Stimulated activated CD8-positive, alpha-beta memory T cell treated with anti-CD3 and anti-CD28 coated beads, Interleukin-4, amount 100 ng/mL, for 24 hours (primary cell): ENCODE measurements at regions not wholly inside any gene's neighbourhood (a gene's known extent, or its start where the extent isn't known, plus 50 kb on each side); places are given as distances from the start of the nearest gene placed in this dataset.
"Not testable (repeated sequence)": the region's sequence is repeated elsewhere in the genome, so short reads cannot be mapped to it uniquely, and the experiment has no call there.

Source experiments
- DNase-seq: peaks from one replicate; pipeline ENCODE4 v3.0.0-alpha.2; 2020; ENCODE audit warnings: low read depth

- DNase-seq, result no peak
Measured at GRCh38 chr4:138614398-138615142, 372.4 kb upstream of the SLC7A11 start.

DNA sequence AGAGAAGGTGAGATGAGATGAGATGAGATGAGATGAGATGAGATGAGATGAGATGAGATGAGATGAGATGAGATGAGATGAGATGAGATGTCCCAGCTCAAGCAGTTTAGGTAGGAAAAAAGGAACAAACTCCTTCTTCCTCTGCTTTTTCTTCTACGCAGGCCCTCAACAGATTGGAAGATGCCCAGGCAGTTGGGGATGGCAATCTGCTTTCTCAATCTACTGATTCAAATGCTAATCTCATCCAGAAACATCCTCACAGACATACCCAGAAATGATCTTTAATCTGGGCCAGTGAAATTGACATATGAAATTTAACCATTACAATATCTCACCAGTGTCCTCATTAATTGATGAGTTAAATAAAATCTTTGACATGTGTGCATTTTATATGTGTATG is 370.3 kb upstream of the SLC7A11 start:
- DNase-seq, result no peak

- no peak for DNase-seq
Measured at GRCh38 chr4:138611721-138612120, 369.6 kb upstream of the SLC7A11 start.

GRCh38 chr4:138611017-138611416 is 368.9 kb upstream of the SLC7A11 start:
- DNase-seq, result no peak

GRCh38 chr4:138609943-138610350 is 367.8 kb upstream of the SLC7A11 start:
- DNase-seq, result no peak

GRCh38 chr4:138604556-138604955 is 362.4 kb upstream of the SLC7A11 start:
- no peak for DNase-seq

DNA sequence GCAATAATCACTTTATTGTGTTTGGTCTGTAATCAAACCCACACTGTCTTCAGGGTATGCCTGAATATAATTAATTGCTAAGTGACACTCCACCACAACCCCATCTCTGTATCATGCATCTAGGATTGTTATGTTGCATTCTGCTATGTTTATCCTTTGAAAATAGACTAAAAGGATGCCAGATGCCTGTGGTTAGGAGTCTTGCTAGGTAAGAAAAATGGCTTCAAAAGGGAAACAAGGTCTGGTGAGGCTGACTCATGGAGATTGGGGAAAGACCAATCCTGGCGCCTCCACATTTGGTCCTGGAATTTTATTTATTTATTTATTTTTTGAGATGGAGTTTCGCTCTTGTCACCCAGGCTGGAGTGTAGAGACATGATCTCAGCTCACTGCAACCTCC is 360.5 kb upstream of the SLC7A11 start:
- no peak for DNase-seq

DNA sequence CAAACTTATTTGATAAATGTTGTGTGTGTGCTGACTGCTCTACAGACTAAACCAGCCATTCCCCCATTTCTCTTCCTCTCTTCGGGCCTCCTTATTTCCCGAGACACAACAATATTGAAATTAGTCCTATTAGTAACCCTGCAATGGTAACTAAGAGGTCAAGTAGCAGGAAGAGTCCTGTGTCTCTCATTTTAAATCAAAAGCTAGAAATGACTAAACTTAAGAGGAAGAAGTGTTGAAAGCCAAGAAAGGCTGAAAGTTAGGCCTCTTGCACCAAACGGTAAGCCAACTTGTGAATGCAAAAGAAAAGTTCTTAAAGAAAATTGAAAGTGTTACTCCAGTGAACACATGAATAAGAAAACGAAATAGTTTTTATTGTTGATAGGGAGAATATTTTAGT is 357.8 kb upstream of the SLC7A11 start:
- no peak for DNase-seq

- no peak for DNase-seq
Measured at GRCh38 chr4:138598226-138598625, 356.1 kb upstream of the SLC7A11 start.

- DNase-seq, result no peak
Measured at GRCh38 chr4:138596896-138597295, 354.7 kb upstream of the SLC7A11 start.

DNA sequence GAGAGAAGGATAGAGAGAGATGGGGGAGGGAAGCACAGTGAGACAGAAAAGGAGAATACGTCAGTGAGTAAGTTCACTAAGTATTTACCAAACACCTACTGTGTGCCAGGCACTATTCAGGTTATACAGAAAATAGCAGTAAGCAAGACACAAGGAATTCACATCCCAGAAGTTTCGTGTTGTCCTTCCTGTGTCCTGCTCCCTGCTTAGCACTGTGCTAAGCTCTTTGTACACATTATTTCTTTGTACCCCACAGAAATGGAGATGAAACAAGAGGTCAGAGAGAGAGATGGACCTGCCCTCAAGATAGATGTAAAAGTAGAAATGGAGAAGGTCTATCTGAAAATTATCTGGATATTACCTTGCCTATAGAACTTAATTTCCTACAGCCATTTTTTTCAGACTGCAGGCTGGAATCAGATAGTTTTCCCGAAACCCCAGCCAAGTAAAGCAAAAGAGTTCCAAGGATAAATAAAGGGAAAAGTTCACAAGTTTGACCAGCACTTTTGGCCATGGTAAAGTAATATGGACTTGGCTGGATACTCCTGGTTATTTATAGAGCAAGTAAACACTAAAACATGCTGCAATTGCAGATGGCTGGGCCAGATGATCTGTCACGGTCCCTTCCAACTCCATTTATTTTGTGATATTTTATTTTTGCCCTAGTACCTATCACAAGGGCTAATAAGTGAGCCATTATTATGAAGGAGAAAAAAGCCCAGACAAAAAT is 353.7 kb upstream of the SLC7A11 start:
- DNase-seq, result no peak

- no peak for DNase-seq
Measured at GRCh38 chr4:138595171-138595570, 353.0 kb upstream of the SLC7A11 start.

DNA sequence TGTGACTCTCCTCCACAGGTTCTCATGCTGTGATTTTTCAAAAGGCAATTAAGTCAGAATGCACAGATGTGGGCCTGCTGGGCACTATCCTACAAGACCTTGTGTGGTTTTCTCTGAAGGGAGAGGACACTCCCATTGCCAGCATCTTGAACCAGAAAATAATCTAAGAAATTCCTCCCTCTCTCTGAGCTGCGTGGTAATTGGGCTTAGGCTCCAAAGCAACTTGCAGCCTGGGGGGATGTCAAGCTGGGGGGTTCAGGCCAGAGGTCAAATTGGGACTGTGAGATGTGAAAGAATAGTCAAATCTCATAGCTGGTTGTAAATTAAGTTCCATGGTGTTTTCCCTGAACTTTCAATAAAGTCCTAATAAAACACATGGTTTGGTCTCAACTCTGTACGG is 350.6 kb upstream of the SLC7A11 start:
- no peak for DNase-seq

GRCh38 chr4:138591808-138592207 is 349.7 kb upstream of the SLC7A11 start:
- no peak for DNase-seq

DNA sequence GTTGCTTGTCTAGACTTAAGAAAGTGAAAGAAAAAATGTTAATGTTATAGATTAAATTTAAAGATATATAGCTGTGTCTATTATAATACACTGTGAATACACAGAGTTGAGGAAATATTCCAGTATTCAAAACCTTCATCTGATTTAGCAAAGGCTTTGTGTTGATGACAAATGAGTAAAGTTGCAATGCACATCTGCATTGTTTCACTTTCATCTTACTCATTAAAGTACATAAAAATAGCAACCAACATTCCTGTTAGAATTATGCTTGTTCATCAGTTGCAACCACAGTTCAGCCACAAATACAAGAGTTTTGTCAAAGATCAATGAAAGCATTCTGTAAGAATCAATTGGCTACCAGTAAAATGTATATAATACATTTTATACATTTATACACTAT is 346.4 kb upstream of the SLC7A11 start:
- DNase-seq, result no peak

DNA sequence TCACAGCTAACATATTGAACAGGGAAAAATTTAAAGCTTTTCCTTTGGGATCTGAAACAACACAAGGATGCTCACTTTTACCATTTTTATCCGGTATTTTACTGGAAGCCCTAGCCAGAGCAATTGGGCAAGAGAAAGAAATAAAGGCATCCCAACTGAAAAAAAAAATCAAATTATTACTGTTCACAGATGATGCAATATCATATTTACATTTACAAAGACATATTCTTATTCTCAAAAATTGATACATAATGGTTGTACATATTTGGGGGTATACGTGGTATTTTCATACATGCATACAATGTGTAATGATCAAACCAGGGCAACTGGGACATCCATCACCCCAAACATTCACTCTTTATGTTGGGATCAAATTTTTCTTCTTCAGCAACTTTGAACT is 337.0 kb upstream of the SLC7A11 start:
- no peak for DNase-seq

- DNase-seq, result not testable (repeated sequence)
Measured at GRCh38 chr4:138577826-138578225, 335.7 kb upstream of the SLC7A11 start.

DNA sequence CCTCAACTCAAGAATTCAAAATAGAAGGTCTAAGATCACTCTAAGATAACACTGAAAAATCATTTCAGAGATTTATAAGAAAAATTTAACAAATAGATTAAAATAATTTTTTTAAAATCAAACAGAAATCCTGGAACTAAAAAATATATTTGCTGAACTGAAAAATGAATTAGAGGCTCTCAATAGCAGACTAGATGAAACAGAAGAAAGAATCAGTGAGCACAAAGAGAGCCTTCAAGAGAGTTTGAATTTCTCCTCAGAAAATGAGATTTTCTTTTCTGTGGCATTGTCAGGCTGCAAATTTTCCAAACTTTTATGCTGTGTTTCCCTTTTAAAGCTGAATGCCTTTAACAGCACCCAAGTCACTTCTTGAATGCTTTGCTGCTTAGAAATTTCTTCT is 335.0 kb upstream of the SLC7A11 start:
- no peak for DNase-seq

DNA sequence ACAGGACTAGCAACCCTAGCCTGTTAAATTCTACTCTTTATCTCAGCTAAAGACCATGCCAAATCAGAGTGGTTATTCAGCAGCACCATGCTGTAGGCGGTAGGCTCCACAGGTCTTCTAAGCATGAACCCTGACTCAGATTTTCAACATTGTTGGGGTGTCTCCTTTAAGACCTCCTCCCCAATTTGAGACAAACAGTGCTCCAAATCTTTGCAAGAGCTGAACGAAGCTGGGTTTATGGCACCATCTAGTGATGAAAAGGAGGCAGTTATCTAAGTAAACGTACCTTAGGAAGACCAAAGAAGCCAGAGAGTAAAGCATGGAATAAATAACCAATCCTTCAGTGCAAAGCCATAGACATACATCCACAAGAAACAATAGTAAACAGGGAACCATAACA is 334.5 kb upstream of the SLC7A11 start:
- no peak for DNase-seq

DNA sequence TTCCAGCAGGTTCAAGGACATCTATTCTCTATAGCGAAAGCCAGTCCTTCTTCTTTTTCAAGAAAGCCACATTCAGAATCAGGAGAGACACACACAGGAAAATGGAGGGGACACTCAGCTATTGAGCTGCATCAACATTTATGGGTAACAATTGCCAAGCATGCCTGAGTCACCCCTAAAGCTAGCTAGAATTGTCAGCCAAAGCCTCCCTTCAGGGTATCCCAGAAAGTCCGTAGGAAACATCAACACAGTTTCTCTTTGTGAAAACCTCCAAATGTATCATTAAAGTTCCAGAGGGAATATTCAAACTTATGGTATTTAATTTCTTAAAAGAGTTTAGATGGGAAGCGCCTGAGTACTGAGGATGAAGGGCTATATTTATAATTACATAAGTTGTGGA is 331.1 kb upstream of the SLC7A11 start:
- DNase-seq, result no peak

DNA sequence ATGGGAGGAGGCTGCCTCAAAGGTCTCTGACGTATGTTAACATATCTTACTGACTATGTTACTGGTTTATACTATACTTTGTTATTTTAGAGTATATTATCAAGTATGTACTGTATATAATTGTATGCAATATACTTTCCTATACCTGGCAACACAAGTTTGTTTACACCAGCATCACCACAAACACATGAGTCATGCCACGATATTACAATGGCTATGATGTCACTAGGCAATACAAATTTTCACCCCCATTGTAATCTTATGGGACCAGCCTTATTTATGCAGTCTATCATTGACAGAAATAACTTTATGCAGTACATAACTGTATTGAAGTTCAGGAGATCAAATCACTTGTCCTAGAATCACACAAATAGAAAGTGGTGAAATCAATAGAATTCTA is 329.9 kb upstream of the SLC7A11 start:
- DNase-seq, result no peak

- no peak for DNase-seq
Measured at GRCh38 chr4:138567696-138568095, 325.5 kb upstream of the SLC7A11 start.

DNA sequence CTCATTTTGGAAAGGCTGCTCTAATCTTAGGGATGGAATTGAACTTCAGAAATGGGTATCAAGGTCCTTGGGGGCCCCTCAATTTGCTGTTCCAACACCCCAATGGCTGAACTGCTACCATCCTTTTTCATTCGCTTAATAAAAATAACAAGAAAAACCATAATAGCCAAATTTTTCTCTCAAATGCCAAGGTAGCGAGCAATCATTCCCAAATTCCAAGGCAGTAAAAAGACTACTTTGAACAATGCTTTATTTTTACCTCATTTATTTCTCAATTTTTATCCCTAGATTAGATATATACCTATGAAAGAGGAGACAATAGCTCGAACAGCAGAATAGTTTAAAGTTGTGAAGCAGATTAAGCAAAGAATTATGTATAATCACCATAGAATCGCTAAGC is 323.4 kb upstream of the SLC7A11 start:
- no peak for DNase-seq

GRCh38 chr4:138562544-138562991 is 320.4 kb upstream of the SLC7A11 start:
- no peak for DNase-seq
